Embryonic facial prominence (tissue), 1 donor: ENCODE measurements at regions not wholly inside any gene's neighbourhood (a gene's known extent, or its start where the extent isn't known, plus 50 kb on each side); places are given as distances from the start of the nearest gene placed in this dataset.
A peak's percentile ranks its signal among the peaks of the same experiment; 100 is the strongest.

Experiments
- DNase-seq: peaks from one replicate; pipeline ENCODE4 v3.0.0-alpha.2; 2016; ENCODE audit errors: extremely low spot score

DNA sequence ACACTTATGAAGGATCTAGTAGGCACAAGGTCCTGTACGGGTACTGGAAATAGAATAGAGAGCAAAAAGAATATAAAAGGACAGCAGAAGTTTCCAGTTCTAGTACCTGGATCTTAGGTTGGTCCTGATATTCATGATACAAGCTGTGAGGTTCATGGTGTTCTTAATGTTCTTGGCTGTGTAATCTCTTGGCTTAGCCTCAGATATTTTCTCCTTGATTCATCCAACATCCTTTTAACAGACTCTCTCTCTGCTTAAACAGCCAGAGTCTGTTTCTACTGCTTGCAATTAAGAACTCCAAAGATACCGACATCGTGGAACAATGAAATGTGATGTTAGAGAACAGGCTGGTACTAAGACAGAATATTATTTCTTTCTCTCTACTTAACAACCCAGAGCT is 49.9 kb downstream of the CNTN3 start:
- DNase-seq = no peak

DNA sequence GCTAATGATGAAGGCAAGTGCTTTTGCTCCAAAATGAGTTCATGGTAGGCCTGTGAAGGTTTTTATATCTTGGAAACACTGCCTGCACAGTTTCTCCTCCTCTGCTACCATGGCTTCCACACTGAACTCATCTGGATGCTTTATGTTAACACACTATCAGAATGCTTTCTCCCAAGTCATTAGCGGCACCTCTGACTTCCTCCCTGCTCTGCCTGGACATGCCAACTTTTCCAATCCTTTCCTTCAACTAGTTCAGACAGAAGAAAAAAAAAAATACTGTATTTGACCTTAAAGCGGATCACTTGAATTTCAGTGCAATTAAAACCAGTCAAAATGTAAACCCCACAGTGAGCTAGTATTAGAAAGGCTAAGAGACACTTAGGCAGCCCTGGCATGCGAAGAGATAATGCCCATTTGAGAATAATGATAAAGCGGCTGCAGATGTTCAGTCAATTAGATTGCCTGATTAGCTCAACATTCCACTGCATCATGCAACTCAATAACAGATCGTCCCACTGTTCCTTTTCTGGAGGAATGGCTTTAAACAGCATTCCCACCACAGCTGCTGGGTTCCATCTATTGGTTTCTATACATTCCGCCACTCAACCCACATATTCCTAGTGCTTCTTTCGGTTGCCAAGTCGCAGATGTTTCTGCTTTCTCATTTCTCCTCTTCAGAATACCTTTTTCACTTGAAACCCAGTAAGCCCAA is 51.7 kb downstream of the CNTN3 start:
- no peak for DNase-seq

DNA sequence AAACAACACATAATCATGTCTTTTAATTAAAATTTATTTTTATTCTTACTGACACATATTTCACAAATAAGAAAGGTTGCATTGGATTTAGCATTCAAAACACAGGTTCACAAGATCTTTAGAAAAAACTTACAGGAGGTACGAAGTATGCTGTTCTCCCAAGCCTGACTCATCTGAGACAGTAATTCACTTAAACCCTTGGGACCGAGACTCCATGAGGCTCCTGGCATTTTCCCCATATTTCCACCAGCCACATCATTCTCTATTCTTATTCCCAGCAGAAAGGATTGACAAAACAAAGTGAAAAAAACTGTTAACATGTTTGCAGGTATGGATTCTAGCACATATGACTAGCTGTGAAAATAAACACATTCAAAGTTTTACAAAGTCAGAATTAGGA is 52.6 kb downstream of the CNTN3 start:
- DNase-seq = no peak

DNA sequence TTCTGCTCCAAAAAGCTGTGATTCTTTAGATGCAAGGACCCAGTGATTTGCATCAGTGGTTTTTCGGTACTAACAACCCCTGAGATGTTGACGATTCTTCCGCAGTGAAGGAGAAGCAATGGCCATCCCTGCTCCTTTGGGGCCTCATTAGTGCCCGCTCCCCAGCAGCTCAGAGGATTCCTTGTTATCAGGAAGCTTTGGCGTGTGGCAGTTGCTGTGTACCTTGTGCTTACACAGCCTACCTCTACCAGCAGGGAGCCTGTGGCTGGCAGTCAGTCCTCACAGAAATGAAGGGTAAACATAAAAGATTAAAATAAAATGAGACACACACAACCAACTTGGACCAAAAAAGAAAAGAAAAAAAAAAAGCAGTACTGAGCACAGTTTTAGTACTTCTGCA is 55.2 kb downstream of the CNTN3 start:
- DNase-seq = no peak

DNA sequence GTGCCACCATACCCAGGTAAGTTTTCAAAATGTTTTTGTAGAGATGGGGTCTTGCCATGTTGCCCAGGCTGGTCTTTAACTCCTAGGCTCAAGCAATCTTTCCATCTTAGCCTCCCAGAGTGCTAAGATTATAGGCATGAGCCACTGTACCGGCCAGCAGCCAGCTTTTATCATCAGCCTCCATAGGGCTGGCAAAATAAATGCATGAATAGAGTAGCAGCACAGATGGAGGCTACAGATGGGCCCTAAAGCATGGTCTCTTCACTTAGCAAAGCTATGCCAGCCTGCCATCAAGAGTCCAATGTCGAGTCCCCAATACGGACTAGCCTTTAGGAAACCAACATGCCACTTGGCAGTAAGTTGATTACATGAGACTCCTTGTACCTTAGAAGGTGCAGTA is 63.8 kb downstream of the CNTN3 start:
- DNase-seq = no peak

DNA sequence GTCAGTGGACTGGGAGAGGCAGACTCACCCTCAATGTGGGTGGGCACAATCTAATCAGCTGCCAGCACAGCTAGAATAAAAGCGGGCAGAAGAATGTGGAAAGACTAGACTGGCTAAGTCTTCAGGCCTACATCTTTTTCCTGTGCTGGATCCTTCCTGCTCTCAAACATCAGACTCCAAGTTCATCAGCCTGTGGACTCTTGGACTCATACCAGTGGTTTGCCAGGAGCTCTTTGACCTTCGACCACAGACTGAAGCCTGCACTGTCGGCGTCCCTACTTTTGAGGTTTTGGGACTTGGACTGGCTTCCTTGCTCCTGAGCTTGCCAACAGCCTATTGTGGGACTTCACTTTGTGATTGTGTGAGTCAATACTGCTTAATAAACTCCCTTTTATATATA is 68.0 kb downstream of the CNTN3 start:
- DNase-seq = no peak

DNA sequence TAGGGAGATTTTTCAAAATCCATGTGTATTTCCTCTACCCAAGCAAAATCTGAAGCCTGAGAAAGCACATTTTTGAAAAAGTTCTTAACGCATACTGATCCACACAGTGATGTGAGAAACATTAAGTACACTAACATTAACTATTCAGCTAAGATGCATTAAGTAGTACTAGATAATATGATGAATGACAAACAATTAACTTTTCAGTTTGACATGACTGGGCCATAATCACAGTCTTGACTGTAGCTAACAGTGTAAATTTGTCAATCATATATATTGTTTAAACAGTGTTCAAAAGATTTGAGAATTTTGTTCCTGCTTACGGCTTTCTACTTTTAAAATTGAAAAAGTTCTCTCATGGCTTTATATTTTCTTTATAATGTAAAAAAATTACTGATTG is 72.0 kb downstream of the CNTN3 start:
- no peak for DNase-seq

DNA sequence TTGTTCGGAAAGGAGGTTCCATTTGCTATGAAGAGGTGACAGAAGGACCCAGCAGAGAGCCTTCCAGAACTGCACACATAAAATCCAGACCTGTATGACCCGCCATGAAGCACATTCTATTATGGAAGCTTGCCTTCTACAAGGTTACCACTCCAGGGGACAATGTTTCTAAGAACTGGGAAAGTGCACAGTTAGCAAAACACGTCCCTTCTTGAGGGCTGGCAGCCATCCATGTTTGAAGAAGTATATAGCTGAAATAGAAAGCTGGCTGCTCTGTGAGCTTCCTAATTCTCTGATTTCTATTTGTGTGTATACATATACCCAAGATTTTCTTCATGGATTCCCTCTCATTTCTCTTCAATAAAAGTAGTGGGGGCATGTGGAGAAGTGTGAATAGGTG is 74.6 kb downstream of the CNTN3 start:
- DNase-seq = no peak

DNA sequence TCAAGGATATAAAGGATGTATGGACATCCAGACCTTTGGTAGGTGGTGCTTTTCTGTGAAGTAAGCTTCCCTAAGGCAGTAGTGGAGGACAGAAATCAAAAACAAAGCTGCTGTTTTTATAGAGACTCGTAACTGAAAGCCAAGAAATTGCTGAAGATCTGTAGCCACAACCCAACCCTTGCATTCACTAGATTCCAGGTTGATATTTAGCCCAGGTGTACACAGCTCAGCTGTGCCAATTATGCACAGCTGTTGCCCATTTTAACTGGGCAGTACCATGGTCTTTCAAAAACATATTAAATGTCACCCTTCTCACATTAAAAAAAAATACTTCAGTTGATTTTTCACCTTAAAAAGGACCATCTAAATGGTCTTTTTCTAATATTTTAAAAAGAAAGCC is 75.8 kb downstream of the CNTN3 start:
- no peak for DNase-seq

DNA sequence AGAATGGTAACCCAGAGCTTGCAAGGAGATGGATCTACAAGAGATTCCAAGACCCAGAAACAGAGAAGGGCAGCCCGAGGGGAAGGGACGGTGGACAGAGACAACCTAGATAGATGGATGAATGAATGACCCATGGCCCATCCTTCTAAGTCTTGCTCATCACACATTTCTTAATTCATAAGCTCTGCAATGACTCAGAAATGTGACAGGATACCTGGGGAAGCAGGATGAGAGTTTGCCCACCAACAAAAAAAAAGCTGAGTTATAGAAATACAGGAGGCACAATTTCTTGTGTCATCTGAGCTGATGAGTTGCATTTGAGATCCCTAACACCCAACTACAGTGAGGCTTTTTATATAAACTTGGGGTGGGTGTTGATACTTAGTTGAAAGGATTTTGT is 76.6 kb downstream of the CNTN3 start:
- no peak for DNase-seq

DNA sequence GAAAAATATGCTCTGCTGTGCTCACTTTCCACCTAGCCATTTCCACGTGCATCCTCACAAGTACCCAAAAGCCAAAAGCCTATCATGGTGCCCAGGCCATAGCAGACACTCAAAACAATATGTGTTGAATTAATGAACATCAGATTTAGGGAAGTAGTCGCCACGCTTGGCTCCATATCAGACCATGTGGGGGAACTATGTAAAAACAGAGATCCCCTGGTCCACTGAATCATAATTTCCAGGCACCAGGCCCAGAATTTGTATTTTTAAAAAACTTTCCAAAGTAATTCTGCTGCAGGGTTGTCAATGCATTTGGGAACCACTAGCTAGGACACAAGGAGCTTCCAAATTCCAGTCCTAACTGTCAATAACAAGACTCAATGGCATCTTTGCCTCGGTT is 77.3 kb downstream of the CNTN3 start:
- peak; percentile 14 for DNase-seq

DNA sequence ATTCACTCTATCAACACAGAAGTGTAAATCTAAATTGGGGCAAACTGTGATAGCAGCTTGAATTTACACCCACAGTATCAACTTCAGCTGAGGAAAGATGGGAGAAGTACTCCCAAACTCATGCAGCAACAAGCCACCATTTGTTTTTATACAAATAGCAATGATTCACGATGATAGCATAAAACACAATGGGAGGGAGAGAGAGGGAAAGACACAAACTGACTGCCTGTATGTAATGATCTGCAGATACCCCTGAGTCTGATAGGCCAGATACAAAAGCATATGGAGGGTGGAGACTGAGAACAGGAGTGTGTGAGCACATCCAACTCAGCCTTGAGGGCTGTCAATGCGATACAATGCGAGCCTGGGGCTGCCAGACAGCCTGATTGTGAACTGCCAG is 79.2 kb downstream of the CNTN3 start:
- no peak for DNase-seq

DNA sequence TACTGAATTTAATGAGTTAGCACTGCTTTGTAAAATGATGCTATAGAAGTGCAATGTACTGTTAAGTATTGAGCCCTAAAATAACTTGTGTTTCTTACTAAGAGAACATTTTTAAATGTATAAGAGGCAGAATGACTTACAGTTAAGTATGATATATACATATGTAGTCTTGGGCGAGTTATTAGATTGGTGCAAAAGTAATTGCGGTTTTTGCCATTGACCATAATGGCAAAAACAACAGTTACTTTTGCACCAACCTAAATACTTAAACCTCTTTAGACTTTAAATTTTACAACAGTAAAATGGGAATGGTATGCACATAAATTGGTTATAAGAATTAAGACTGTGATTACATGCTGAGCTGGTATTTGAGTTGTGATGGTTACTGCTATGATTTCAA is 79.8 kb downstream of the CNTN3 start:
- no peak for DNase-seq

DNA sequence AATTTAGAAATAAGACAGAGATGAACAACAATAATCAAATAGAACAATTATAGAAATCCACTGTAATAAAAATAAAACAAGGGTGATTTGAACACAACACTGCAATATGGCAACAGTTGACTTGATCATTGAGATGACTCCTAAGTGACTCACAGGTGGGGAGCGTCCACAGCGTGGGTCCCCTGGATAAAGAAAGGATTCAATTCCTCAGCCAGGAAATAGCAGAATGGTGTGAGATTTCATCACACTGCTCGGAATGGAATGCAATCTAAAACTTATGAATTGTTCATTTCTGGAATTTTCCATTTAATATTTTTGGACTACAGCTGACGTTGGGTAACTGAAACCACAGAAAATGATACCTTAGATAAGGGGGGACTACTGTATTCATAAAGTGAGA is 82.0 kb downstream of the CNTN3 start:
- no peak for DNase-seq

DNA sequence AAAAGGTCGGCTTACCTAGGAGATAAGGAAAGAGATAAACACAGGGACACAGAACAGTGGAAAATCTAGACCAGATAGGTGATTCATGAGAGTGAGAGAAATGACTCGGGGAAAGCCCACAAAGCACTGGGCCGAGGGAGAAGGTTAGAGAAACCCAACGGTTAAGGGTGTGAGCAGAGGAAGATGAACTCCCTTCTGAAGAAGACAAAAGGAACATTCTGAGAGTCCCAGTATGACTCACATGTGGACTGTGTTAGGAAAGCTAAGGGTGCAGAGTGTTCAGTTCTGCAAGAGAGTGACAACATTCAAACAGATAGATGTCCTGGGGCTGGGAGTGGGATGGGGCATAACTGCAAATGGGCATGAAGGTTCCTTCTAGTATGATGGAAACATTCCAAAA is 83.0 kb downstream of the CNTN3 start:
- no peak for DNase-seq

DNA sequence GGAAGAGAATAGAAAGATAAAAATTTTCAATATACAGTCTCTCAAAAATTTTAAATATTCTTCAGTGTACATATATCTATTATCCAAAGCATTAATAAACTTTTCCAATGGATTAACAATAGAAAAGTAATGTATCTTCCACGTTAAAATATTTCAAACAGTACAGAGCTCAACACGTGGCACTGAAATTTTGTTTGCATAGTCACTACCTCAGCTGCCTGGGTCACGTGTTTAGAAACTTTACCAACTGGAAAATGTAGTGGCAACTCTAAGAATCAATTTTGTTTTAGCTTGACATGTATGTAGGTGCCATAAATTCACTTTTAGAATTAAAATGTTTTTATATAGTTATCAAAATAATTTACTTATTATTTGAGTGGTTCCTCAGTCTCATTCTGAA is 85.3 kb downstream of the CNTN3 start:
- no peak for DNase-seq

DNA sequence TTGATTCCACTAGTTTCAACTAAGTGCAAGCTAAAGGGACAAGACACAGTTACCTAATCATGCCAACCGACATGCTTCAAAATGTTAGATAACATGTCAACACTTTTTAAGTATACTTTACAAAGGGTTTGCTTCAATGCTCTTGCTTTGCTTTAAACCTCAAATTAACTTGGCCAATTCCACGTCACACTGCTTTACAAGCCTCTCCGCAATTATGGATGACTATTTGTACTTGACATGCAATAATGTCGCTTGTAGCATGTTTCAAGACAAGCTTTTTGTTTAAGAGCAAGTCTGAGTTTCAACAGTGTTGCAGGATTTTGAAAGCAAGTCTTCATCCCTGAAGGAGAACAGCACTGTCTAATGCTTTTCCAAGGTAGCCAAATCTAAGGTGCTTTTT is 86.9 kb downstream of the CNTN3 start:
- no peak for DNase-seq

DNA sequence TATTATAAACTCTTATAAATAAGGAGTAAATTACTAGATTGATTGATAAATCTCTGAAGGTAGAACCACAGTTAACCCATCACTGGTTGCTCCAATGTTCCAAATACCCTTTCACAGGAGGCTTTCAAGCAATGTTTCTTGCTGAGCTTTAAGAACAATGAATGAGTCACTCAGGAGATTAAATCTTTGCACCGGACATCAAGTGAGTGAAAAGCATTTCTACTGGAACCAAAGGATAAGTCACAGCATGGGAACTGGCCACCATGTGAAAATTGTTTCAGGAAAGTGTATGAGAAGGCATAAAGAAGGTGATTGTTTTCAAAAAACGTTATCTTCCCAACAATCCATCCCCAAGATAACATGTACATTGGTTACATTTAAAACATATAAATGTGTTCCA is 90.6 kb downstream of the CNTN3 start:
- DNase-seq = no peak

DNA sequence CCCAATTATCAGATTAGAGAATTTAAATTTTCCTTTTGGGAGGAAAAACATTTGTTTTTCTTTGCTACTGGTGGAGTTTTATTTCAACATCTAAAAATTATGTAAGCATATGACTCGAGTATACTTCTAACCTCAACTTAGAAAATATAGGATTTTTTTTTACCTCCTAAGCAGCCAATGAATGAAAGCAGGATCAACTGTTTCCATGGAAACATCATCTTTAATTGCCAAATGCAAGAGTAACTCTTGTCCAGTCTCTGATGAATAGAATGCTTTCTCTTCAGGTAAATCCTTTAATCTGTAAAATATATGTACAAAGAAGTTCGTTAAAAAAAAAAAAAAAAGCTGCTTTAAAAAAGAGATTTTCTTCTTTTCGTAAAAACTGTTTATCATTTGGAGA is 93.6 kb downstream of the CNTN3 start:
- no peak for DNase-seq

DNA sequence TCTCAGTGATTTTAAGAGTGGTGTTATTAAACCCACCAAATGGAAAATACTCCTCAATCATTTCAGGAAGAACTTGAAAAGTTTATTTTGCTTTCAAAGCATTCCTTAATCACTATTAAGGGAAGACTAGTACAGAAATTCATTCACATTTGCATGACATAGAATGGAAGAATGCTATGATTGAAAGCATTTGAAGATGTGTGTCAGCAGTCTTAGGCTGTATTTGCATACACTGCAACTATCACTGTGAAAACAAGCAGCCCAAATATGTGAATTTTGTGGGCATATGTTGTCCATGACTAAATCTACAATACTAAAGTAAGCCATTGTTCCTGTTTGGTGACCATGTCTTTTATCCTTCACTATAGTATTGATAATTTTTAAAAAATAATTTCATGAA is 95.8 kb downstream of the CNTN3 start:
- DNase-seq = no peak

DNA sequence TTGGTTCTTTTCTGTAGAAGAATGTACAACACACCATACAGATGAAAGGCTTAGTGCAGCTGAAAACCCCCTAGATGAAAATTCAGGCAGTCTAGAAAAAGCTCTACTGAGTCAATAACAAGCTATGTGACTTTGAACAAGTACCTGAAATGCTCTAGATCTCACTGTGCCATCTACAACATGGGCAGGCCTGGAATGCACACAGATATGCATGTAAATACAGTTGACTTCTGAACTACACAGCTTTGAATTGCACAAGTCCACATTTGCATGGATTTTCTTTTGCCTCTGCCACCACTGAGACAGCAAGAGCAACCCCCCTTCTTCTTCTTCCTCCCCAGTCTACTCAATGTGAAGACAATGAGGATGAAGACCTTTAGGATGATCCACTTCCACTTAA is 98.4 kb downstream of the CNTN3 start:
- DNase-seq = no peak

DNA sequence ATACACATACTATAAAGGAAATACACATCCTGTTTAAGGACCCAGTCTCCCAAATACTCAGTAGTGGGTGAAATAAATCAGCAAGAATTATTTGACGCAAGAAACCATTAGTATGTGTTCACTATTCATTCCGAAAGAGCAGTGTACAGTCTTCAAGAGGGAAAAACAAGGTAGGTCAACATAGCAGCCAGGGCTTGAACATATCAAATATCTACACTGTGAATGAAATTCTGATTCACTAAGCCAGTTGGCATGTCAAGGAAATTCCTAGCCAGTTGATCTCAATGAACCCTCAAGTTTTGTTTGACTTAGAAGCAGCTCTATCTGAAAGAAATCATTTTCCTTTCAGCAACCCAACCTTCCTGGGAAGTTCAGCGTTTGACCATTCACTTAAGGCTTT is 99.0 kb downstream of the CNTN3 start:
- no peak for DNase-seq

DNA sequence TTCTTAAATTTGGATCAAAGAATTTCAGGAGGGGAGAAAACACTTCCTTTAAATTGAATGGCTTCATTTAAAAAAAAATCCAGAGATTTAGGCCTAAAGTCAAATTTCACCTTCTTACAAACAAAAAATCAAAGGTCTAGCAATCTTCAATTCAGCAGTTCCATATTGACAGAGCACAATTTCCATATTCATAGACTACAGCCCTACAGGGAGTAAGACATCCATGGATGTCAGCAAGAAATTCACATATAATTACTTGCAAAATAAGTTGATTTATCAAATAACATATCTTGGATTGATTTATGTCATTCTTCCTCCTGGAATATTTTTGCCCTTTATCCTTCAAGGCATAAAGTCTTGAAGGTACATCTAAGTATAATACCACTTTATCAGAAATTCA is 103.4 kb downstream of the CNTN3 start:
- no peak for DNase-seq

DNA sequence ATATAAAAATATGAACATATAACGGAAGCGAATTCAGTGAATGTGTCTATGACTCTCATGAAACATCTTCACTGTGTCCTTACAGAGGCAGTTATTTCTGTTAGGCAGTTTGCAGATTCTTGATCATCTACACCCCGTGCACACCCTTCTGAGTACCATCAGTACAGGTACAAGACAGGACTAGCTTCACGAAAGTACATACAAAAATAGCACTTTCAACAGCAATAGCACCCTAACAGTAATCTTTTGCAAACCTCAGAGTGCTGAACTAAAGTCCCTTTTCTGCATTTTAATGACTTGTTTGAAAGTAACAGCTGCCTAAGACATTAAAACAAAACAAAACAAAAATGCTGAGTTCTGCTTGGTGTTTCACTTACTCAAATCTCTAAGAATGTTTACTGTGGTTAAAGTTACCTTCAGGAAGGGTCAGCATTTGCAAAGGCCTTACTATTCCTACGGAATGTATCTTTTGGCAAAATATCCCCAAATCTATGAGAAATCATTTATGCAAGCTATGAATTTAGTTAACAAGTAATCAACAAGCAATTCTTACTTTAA is 104.1 kb downstream of the CNTN3 start:
- DNase-seq = no peak
